CD4-positive, alpha-beta T cell treated with Interleukin-1 beta for 1 hour (primary cell): ENCODE measurements at regions not wholly inside any gene's neighbourhood (a gene's known extent, or its start where the extent isn't known, plus 50 kb on each side); places are given as distances from the start of the nearest gene placed in this dataset.

Source experiments
- DNase-seq, 2 donors: peaks; one replicate each; pipeline ENCODE4 v3.0.0-alpha.2; 2020 to 2022

GRCh38 chr1:224850446-224850845 is 79.0 kb upstream of the DNAH14 start:
- DNase-seq, result no peak

- DNase-seq, result peak; percentile 17 to 45
These were observed 78.1 kb upstream of the DNAH14 start for GRCh38 chr1:224851210-224851847.

DNA sequence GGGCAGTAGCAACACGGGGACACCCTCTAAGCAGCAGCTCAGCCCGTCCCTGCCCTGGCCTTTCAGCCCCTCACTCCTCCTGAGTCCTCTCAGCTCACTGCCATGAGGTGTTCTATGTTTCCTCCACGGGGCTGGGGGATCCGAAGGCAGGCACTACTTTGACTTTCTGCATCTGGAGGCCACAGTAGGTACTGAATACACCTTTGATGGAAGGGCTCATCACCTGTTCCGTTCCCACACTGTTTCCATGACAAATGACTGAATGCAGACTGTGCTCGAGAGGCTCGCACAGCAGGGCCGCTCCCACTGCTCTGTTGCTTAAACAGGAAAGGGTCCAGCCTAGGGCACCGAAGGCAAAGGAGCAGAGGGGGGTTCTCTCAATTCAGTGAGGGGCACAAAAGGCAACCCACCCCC is 77.6 kb upstream of the DNAH14 start:
- no peak for DNase-seq

DNA sequence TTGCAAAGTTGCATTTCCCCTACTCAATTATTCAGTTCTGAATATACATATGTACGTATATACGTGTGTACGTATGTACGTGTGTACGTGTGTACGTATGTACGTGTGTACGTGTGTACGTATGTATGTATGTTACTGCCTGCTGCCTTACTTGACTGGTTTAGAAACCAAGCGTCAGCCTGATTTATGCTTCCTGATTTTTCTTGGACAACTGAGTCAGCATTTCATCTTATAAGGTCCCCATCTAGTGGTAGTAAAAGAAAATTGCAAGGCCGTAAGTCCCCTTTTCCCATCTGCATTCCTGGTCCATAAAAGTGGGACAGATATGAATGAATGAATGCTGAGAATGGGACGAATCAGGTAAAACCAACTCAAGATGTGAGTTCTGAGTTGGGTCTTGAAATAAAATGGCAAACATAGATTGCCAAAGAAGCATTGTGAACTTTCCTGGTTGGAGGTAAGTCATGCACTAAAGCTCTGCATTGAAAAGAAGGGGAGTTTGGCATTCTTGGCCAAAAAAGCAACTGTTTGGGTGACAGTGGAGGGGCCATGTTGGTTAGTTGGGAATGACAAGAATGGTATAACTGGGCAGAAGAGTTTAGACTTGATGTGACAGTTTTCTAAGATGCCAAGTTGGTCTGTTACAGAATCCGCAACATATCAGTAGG is 76.4 kb upstream of the DNAH14 start:
- no peak for DNase-seq

DNA sequence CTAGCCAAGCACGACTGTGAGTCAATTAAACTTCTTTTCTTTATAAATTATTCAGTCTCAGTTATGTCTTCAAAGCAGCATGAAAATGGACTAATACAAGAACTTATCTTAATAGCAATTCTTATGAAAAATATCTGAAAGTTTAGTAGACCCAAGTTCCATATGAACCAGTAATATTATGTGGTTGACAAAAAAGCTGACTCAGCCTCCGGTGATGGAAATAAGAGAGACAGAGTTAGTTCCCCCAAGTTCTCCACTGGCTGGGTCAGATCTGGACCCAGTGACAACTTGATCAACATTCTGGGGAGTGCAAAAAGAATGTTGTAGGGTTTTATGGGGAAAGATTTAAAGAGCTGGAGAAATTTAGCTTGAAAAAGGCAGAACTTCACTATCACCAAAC is 72.5 kb upstream of the DNAH14 start:
- no peak for DNase-seq

GRCh38 chr1:224859651-224860050 is 69.8 kb upstream of the DNAH14 start:
- DNase-seq, result no peak

- no peak for DNase-seq
These were observed 68.8 kb upstream of the DNAH14 start for GRCh38 chr1:224860488-224861338.

GRCh38 chr1:224861339-224861716 is 68.1 kb upstream of the DNAH14 start:
- no peak for DNase-seq

GRCh38 chr1:224863486-224863885 is 66.0 kb upstream of the DNAH14 start:
- DNase-seq, result no peak

DNA sequence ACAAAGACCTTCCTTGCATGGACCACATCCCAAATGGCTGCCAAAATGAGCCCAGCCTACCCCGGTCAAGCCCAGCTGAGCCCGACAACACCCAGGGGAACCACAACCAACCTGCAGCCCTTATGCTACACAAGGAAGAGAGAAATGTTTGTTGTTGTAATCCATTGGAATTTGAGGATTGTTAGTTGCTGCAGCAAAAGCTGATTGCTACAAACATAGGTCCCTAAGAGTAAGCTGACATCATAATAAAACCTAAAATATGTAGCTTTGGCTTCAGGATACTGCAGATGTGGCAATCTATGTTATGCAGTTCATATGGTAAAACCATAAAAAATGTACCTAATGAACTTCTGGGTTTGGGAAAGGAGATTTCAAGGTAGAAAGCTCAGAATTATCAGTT is 65.5 kb upstream of the DNAH14 start:
- DNase-seq, result no peak

DNA sequence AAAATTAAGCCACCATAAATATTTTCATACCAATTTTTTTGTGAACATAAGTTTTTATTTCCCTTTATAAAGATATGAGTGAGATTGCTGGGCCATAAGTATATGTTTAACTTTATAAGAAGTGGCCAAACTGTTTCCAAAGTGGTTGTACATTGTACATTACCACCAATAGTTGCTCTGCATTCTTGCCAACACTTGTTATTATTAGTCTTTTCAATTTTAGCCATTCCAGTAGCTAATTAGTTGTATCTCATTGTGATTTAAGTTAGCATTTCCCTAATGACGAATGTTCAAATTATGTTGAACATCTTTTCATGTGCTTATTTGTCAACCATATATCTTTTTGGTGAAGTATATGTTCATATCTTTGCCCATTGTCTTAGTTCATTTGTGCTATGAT is 64.0 kb upstream of the DNAH14 start:
- no peak for DNase-seq

DNA sequence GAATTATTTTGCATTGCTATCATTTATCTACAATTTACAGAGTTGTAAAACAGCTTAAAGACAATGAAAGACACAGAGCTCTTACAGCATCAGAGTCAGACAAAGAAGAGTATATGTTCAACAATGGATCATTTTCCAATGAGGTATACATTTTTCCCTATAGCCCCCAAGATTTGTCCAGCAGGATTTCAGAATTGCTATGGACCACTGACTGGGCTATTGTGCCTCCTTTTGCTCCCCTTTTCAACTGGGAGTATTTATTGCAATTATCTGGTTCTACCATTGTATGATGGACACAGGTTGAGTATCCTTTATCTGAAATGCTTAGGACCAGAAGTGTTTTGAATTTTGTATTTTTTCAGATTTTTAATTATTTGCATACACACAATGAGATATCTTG is 62.5 kb upstream of the DNAH14 start:
- no peak for DNase-seq

DNA sequence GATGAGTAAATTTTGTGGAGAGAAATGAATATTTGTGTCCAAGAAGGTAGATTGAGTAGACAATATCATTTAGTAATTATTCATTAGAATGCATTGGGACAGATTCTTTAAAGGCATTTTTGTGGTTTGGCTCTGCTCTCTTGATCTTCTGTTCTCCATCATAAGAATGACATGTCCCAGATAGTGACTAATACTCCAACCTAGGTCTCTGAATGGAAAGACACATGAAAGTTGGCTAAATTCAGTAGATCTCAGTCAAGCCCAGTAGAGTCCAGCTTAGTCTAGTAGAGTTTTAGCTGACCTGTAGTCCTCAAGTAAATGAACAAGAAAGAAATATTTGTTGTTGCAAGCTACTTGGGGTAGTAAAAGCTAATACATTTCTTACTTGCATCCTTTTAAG is 61.8 kb upstream of the DNAH14 start:
- no peak for DNase-seq

DNA sequence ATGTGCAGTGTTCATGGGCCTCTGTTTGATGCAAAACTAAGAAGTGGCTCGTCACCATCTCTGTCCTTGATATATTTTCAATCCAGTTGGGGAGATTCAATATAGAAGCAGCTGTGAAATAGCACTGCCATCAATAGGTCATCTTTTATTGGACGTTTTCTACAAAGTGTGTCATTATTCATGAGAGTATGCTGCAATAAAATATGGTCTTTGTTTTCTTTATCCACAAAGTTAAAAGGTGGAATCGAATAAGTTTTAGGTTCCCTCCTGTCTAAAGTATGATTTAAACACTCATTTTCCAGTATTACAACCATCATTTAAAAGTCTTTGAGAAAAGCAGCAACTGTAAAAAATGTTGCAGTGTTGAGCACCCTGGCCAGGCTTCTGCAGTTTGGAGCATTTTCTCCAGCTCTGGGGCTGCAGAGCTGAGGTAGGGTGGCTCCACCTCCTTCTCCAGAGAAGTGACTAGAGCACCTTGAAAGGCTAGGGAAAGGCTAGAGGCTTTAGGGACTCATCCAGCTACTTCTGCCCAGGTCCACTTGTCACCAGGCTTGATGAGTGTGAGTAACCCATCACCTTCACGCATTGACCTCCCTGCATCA is 56.5 kb upstream of the DNAH14 start:
- DNase-seq, result no peak

GRCh38 chr1:224873434-224874369 is 55.8 kb upstream of the DNAH14 start:
- no peak for DNase-seq

DNA sequence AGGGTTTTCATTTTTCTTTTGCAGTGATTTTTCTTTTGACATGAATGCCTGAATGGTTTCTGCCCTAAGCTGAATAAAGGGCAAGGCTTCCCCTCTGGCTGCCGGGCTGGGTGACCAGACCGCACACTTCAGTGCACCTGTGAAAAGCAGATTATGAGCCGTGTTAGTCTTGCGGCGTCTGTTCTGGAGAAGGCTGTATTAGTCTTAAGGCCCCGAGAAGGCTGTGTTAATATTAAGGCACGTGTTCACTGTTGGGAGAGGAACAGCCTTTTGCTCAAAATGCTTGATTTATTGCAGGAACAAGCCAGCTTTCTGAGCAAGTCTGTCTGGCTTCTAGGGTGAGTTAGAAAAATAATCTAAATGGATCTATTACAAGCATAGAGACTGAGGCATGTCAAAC is 54.7 kb upstream of the DNAH14 start:
- no peak for DNase-seq

- no peak for DNase-seq
These were observed 50.2 kb upstream of the DNAH14 start for GRCh38 chr1:224879162-224879803.
